HG03575 (cell line): ENCODE measurements at regions not wholly inside any gene's neighbourhood (a gene's known extent, or its start where the extent isn't known, plus 50 kb on each side); places are given as distances from the start of the nearest gene placed in this dataset.

Experiments used
- ATAC-seq: cut with Tn5 transposase; IDR thresholded peaks from one replicate; pipeline ENCODE4 v1.9.1; 2021; ENCODE audit not compliant: unreplicated experiment, insufficient number of reproducible peaks, low FRiP score; ENCODE audit errors: extremely low read depth

DNA sequence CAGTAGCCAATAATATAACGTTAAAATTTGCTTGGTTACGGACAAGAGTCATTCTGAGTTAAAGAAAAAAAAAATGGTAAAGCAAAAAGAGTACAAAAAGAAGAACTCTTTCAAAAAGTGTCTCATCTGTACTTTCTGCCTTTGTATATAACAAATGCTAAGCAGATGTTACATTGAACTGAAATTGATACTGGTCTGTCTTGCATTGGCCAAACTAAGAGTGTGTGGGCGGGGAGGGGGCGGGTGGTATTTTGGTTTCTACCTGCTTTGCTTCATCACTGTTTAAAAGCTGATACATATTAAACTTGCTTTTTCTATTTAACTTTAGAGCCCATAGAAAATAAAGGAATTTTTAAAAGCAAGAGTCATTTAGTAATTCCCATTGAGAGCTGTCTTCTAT is 215.0 kb upstream of the THBS1 start:
- ATAC-seq = no peak

DNA sequence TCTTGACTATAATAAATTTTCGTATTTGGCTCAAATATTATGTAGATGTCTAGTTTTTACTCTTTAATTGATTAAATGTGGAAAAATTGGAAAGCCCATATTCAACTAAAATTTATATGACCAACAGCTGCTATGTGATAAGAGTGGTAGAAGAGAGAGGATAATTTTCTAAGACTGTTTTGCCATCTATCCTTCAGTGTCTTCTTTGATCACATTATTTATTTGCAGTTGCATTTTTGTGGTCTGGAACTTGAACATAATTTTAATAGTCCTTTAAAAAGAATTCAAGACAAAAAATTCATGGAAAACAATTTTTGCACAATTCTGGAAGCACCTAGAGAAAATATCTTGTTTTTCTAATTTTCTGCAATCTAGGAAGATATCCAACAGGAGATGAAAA is 213.3 kb upstream of the THBS1 start:
- ATAC-seq = no peak

DNA sequence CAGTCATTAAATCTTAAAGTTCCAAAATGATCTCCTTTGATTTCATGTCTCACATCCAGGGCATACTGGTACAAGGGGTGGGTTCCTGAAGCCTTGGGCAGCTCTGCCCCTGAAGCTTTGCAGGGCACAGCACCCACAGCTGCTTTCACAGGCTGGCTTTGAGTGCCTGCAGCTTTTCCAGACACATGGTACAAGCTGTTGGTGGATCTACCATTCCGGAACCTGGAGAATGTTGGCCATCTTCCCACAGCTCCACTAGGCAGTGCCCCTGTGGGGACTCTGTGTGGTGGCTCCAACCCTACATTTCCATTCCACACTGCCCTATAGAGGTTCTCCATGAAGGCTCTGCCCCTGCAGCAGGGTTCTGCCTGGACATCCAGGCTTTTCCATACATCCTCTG is 211.1 kb upstream of the THBS1 start:
- no peak for ATAC-seq

DNA sequence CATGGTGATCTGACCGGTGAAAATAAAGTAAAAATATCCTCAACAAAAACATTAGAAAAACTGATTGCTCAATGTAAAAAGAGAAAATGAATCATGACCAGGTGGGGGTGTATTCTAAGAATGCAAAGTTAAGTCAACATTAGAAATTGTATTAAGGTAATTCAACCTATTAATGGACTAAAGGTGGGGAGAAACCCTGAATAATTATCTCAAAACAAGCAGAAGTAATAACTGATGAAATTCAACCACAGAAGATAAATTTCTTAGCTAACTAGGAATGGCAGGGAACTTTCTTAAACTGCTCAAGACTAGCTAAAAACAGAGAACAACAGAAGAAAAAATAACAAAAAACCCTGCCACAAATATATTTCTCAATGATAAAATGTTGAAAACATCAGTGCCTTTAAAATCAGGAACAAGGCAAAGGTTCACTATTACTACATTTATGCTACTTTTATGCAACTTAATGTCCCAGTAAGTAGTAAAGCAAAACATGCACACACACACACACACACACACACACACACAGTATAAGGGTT is 204.4 kb upstream of the THBS1 start:
- no peak for ATAC-seq

DNA sequence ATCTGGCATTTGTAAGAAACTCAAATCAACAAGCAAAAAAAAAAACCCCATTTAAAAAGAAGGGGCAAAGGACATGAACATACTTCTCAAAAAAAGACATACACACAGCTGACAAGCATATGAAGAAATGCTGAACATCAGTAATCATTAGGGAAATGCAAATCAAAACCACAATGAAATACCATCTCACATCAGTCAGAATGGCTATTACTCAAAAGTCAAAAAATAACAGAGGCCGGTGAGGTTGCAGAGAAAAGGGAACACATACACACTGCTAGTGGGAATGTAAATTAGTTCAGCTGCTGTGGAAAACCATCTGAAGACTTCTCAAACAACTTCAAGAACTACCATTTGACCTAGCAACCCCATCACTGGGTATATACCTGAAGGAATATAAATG is 199.4 kb upstream of the THBS1 start:
- ATAC-seq = no peak

DNA sequence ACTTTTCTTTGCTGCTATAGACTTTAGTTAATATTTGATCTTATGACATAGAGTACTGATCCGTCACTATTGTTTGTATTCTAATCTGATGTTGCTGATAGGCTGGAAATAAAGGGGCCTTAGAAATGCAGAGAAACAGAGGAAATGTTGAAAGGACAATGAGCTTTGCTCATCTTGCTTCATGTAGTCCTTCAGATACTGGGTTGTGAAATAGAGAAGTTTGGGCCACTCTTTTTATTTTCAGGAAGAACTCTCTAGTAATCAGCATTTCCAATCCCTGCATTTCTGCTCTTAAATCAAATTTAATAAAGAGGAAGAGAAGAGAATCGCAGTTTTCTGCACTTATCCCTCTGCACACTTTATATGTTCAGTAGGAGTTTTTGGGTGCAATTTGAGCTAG is 192.8 kb upstream of the THBS1 start:
- ATAC-seq = no peak

DNA sequence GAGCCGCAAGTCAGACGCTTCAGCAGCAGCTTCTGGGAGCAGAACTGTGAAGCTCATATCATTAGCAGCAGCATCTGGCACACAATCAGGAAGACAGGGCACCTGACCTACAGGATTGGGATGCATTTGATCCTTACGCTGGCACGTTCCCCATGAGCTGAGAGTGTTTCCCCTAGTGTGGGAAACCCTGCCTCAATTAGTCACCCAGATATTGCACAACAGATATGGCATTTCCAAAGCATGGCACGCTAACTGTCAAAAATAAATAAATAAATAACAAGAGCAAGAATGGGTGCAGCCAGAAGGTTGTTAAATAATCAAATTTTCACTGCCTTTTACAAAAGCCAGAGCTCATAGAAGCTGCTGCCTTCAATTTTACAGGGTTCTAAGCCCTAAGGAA is 189.6 kb upstream of the THBS1 start:
- ATAC-seq = no peak

DNA sequence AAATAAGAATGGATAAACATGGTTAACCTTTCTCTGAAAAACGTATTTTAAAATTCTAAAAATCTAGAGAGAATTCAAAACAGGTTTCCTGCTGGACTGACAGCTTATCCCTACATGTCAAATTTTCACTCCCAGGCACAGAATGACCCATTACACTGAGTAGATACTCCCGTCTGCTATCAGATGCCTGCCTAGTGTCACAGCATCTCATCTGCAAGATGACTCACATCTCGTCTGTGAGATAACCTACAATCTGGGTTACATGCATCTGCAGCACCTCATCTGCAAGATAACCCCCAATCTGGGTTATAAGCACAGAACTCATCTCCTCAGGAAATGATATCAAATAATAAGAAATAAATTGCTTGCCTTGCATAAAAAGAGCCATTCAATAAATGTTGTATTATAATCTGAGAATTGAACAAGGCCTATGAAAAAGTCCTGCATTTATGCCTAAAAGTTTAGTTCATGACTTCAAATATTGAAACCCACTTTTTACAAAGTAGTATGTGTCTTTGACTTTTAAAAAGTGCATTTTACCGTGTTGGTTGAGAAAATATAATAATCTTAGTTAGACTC is 188.3 kb upstream of the THBS1 start:
- ATAC-seq = no peak

DNA sequence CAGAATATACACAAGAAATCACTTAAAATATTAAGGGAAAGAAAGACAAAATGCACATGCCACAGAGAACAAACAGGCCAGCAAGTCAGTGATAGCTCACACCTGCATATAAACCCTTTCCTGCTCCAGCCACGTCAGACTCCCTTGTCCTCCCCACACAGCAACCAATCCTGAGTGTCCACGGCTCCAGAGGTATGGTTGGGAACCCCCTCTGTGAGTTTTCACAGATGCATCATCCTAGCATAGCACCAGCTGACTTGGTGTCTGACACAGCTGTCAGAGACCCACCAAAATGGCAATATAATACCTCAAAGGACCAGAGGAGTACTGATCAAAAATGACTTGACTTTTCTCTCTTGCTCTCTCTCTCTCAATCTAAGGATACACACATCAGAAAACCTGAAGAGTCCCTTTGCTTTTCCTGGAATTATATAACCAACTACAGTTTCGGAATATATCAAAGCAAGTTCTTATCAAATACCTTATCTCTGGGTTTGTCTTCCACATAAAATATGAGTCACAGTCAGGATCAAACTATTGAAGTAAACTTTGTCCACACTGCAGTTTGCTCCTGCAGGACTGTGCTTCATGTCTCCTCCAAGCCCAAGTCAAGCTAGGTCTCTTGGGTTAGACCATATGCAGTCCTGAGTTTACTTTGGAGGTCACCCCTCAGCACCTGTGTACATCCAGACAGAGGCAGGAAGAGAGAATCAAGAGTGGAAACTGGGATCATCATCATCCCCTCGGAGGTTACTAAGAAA is 187.1 kb upstream of the THBS1 start:
- ATAC-seq = no peak

DNA sequence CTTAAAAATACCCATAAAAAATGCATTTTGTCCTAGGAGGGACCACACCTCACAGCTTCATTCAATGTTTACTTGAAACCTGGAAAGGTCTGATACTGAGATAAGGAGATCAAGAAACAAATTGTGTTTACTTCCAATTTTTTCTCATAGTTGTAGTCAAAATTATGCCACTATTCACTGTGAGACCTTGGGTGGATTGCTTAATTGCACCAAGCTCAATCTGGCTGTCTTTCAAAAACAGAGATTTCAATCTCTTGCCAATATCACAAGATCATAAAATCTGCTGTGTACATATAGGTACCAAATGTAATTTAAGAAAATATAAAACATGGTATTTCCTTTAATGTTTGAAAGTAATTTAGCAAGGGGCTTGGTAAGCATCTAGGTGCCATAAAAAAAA is 186.4 kb upstream of the THBS1 start:
- ATAC-seq = no peak

DNA sequence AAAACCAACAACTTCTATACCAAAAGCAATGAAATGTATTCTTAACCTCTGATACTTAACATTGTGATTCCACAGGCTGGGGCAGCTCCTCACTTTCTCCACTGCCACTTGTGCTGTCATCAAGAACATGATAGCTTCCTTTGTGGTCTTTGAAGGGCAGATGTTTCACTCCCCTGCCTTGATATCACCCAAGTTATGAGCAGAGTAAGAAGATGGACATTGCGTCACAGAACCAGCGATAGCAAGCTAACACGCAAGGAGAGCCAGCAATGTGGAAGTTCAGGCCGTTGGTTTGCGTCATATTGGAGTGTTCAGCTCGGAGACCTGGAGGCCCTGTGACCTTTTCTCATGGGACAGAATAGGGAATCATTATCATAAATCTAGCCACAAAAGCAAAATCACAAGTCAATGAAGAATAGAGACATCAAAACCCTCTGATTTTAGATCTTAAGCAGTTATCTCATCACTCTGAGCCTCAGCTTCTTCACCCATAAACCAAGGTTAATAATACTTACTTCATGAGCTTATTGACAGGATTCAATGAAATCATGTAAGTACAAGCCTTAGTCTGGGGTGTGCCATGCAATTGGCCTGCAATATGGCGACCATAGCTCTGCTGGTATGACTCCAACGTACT is 183.8 kb upstream of the THBS1 start:
- ATAC-seq = no peak

DNA sequence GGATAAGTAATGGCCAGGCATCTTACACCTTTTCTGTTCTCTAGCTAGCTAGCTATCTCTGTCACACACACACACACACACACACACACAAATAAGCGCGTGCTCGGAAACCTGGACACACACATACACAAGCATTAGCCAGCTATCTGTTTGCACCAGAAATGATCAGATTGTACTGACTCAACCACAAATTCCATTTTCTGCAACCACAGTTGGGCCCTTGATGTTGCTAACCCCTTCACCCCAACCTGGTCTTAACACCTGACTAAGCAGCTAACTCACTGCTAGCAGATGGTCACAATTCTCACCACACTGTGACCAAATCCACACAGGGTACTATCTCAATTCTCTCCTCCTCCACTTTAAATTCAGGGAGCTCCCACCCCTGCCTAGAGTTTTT is 183.0 kb upstream of the THBS1 start:
- no peak for ATAC-seq

DNA sequence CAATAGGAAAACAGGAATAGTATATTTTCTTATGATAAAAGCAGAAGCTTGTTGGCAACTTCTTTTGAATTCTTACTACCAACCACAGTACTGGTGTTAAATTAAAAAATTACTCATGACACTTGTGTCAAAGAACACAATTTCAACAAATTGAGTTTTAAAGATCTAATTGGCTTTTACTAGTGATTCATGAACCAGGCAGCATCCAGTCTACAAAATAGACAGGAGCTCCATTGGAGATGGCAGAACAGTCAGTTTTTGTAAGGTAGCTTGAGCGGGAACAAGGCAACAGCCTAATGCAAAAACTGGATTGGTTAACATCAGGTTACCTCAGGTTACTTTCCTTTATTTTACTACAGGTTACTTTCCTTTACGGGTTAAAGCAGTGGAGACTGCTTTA is 181.3 kb upstream of the THBS1 start:
- ATAC-seq = no peak

DNA sequence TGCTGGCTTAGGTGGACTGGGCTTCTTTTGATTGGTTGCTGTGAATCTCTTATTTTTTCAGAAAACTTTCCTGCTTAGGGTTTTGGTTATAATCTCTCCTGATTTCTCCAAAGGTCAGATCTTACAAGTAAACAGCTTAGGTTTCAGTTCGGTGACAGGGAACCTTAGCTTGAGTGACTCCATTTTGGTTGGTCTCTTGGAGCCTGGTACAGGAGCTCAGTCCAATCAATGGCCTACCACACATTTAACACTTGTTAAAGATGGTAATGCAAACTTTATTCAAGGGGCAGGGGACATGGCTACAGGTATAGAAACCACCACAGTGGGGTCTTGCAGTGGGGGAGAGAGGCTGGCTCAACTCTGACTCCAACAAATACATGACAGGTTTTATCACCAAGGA is 180.9 kb upstream of the THBS1 start:
- ATAC-seq = no peak

DNA sequence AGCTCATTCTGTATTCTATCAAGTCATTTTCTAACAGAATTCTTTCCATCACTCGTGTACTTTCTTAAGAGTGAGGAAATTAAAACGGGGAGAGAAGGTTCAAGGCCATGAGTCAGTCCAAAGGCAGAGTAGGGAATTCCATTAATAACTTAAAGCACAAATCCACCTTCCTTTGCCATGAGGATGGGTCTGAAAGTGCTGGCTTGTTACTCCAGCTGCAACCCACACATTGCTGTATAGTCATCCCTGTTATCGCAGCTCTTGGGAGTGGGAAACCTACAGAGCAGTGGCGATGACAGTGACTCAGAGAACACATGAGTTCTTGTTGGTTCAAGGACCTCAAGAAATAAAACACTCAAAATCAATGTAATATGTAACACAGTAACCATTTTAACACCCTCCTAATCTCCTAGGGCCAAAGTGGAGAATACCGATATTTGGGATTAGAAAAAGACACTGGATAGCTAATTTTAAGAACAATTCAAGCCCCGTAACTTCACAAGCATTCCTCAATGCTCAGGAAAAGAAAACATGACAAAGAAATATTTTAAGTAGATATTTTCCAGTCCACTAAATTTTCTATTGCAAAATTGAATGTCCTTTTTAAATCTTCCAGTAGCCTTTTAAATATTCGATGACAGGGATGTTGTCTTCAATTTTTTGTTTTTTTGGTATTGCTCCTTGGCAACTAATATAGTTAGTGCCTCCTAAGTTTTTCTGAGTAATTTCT is 179.9 kb upstream of the THBS1 start:
- ATAC-seq = no peak

DNA sequence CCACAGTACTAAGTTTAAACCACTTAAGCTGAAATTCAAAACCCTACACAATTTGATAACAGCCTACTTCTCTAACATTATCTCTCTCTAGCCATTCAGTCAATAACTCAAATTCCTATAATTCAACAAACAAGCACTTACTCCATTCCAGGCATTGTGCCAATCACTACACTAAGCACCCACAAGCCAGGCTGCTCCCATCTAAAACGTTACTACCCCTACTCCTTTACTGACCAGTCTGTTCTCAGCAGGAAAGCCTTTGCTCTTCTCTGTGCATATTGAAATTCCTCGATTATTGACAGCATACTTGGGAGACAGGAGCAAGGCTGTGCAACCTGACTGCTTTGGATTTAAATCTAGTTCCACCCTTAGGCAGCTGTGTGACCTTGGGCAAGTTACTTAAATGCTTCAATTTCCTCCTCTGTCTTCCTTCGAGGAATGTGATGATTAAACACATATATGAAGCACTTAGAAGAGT is 177.2 kb upstream of the THBS1 start:
- ATAC-seq = no peak

DNA sequence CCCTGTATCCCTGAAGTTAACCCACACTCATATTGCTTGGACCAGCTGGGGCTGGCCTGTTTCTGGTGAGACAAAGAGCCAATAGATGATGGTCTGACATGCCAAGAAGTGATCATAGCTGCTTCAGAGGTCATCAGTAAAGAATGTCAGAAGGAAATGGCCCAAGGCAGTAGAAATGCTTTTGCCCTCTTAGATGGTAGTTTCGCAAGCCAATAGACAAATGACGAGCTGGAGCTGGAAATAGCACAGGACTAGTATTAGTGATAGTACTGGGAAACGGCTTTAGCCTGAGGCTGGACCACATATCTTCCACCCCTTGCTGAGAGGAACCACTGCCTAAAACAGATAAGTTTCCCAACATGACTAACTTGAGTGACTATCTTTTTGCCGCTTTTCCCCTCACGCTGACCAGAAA is 176.1 kb upstream of the THBS1 start:
- no peak for ATAC-seq

DNA sequence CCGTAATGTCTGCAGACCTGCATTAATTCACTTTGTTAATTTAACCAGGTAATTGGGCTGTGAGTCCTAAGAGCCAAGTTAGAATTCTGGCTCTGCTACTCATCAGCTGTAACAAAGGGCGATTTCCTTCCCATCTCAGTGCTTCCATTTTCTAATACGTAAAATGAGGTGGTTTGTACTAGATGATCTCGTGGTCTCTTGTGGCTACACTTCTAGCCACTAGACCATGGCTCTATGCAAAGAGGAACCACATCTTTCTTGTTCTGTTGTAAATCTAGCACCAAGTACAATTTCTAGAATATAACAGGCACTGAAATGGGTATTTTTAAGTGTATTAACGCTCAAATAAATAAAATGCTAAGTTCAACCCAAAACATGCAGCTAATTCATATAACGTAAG is 174.4 kb upstream of the THBS1 start:
- peak; percentile 92 for ATAC-seq

DNA sequence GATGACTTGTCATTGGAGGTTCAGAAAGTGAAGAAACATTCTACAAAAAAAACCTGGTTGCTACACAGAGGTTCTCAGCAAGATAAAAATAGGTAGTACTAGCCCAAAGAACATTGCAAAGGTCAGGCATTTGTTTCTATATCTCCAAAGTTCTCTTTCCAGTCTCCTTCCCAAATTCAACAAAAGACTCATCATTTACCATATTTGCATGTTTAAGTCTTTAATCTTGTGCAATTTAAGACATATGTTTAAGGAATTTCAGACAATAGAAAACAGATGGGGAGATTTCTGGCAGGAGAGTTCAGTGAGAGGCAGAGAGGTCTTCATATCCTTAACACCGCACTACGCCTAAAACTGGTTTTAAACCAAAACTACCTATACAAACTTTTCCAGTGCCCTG is 173.8 kb upstream of the THBS1 start:
- ATAC-seq = no peak
